ENCODE measurements at regions not wholly inside any gene's neighbourhood (a gene's known extent, or its start where the extent isn't known, plus 50 kb on each side); places are given as distances from the start of the nearest gene placed in this dataset.
"Not testable (repeated sequence)": the region's sequence is repeated elsewhere in the genome, so short reads cannot be mapped to it uniquely, and the experiment has no call there.

- DNase-seq (ENCODE audit: low read depth), result peak; percentile 15
Observed at GRCh38 chr14:105857220-105857825, 330.9 kb downstream of the TMEM121 start.

GRCh38 chr14:105857826-105858675, 331.7 kb downstream of the TMEM121 start:
- no peak for DNase-seq (ENCODE audit: low read depth)

GRCh38 chr14:105858676-105859025, 332.3 kb downstream of the TMEM121 start:
- no peak for DNase-seq (ENCODE audit: low read depth)

GRCh38 chr14:105859073-105859716, 332.8 kb downstream of the TMEM121 start:
- not testable (repeated sequence) for DNase-seq (ENCODE audit: low read depth)

- peak; percentile 36 for DNase-seq (ENCODE audit: low read depth)
Observed at GRCh38 chr14:105859717-105860614, 333.6 kb downstream of the TMEM121 start.

- DNase-seq (ENCODE audit: low read depth), result no peak
Observed at GRCh38 chr14:105860615-105861580, 334.5 kb downstream of the TMEM121 start.

- no peak for DNase-seq (ENCODE audit: low read depth)
Observed at GRCh38 chr14:105861985-105862465, 335.6 kb downstream of the TMEM121 start.

GRCh38 chr14:105862581-105863239, 336.3 kb downstream of the TMEM121 start:
- DNase-seq (ENCODE audit: low read depth), result no peak

- no peak for DNase-seq (ENCODE audit: low read depth)
Observed at GRCh38 chr14:105863296-105864108, 337.1 kb downstream of the TMEM121 start.

GRCh38 chr14:105864116-105864515, 337.7 kb downstream of the TMEM121 start:
- no peak for DNase-seq (ENCODE audit: low read depth)

- no peak for DNase-seq (ENCODE audit: low read depth)
Observed at GRCh38 chr14:105864651-105865265, 338.4 kb downstream of the TMEM121 start.

GRCh38 chr14:105865266-105865903, 339.0 kb downstream of the TMEM121 start:
- DNase-seq (ENCODE audit: low read depth), result no peak

GRCh38 chr14:105865904-105866840, 339.8 kb downstream of the TMEM121 start:
- DNase-seq (ENCODE audit: low read depth), result no peak

- no peak for DNase-seq (ENCODE audit: low read depth)
Observed at GRCh38 chr14:105866841-105867321, 340.5 kb downstream of the TMEM121 start.

- DNase-seq (ENCODE audit: low read depth), result no peak
Observed at GRCh38 chr14:105867961-105868599, 341.7 kb downstream of the TMEM121 start.

- no peak for DNase-seq (ENCODE audit: low read depth)
Observed at GRCh38 chr14:105871590-105871989, 345.2 kb downstream of the TMEM121 start.
